ENCODE measurements at regions not wholly inside any gene's neighbourhood (a gene's known extent, or its start where the extent isn't known, plus 50 kb on each side); places are given as distances from the start of the nearest gene placed in this dataset.

DNA sequence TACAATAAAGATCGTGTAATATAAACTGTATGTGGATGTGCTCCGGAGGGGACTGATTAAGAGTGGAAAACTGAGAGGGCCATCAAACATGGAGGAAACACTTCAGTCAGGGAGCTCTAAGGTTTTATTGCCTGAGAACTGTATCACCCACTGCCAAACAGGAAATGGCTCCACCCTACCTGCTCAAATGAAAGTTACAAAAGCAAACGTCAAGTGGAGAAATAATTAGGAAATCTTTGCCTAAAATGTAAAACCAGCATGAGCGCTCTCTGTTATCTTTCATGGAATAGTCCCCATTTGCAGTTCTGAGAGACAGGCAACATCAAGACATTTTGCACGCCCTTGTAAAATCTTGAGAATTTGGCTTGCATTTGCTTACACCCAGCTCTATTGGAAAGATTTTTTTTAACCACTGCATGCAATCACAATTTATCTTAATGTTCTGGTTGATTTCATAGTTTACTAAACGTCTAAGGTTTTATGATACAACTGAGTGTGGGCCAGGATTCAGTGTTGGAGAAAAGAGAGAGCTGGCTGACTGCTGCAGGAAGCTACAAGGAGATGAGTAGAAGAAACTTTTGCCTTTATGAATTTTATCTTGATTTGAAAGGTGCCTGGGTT lies 344.0 kb upstream of the PRICKLE1 start:
- TF ChIP-seq, protein P1, sequence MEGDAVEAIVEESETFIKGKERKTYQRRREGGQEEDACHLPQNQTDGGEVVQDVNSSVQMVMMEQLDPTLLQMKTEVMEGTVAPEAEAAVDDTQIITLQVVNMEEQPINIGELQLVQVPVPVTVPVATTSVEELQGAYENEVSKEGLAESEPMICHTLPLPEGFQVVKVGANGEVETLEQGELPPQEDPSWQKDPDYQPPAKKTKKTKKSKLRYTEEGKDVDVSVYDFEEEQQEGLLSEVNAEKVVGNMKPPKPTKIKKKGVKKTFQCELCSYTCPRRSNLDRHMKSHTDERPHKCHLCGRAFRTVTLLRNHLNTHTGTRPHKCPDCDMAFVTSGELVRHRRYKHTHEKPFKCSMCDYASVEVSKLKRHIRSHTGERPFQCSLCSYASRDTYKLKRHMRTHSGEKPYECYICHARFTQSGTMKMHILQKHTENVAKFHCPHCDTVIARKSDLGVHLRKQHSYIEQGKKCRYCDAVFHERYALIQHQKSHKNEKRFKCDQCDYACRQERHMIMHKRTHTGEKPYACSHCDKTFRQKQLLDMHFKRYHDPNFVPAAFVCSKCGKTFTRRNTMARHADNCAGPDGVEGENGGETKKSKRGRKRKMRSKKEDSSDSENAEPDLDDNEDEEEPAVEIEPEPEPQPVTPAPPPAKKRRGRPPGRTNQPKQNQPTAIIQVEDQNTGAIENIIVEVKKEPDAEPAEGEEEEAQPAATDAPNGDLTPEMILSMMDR (optimal IDR thresholded peaks at IDR 0.05 in 1 of 3, IDR thresholded peaks at IDR 0.05 in 1 of 3, conservative IDR thresholded peaks at IDR 0.05 in 1 of 3; ENCODE audit: extremely low read depth in 1 of 3, insufficient read depth in 2 of 3, low read length in 3 of 3), result no peak
- TF ChIP-seq EZH2 (IDR thresholded peaks at IDR 0.05; ENCODE audit: low read length), result no peak

All from keratinocyte (primary cell).